ENCODE measurements at regions not wholly inside any gene's neighbourhood (a gene's known extent, or its start where the extent isn't known, plus 50 kb on each side); places are given as distances from the start of the nearest gene placed in this dataset.

- no peak for DNase-seq (ENCODE audit: extremely low spot score)
- TF ChIP-seq CTCF (IDR thresholded peaks at IDR 0.05; ENCODE audit: control extremely low read depth, extremely low read depth, low read depth, missing control alignments) = no peak
- ChIA-PET CTCF (no interaction called here), POLR2A (no interaction called here)
Measured at GRCh38 chr4:175277816-175278215, 359.7 kb downstream of the ADAM29 start.

- POLR2A ChIA-PET = interaction anchor here (0.6 kb wide), 1 partner anchor 454 kb away, joined by 3 read pairs; no protein-coding TSS in a partner anchor
- TF ChIP-seq CTCF (IDR thresholded peaks at IDR 0.05; ENCODE audit: control extremely low read depth, extremely low read depth, low read depth, missing control alignments) = no peak
- no peak for DNase-seq (ENCODE audit: extremely low spot score)
- CTCF ChIA-PET = no interaction called here
Measured at GRCh38 chr4:175280153-175280552, 362.0 kb downstream of the ADAM29 start.

DNA sequence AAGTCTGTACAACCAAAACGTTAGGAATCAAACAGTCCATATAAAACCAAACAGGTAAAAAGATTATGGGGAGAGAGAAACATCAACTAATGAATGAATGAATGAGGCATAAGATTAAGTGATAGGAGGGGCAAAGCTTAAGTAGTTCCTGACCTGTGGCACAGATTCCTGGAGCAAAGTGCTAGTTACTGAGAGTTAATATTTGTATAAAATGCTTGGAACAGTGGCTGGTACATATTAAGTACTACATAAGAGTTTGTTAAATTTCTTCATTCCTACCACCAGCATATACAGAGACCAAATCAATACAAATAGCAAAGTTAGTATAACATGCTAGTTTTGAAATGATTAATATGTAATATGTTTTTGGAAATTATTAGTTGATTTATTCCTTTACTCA, 363.7 kb downstream of the ADAM29 start:
- DNase-seq (ENCODE audit: extremely low spot score) = no peak
- ChIA-PET CTCF (no interaction called here), POLR2A (no interaction called here)
- TF ChIP-seq CTCF (IDR thresholded peaks at IDR 0.05; ENCODE audit: control extremely low read depth, extremely low read depth, low read depth, missing control alignments) = no peak

GRCh38 chr4:175282407-175282806, 364.2 kb downstream of the ADAM29 start:
- ChIA-PET POLR2A (no interaction called here), CTCF (no interaction called here)
- no peak for DNase-seq (ENCODE audit: extremely low spot score)
- TF ChIP-seq CTCF (IDR thresholded peaks at IDR 0.05; ENCODE audit: control extremely low read depth, extremely low read depth, low read depth, missing control alignments) = no peak

DNA sequence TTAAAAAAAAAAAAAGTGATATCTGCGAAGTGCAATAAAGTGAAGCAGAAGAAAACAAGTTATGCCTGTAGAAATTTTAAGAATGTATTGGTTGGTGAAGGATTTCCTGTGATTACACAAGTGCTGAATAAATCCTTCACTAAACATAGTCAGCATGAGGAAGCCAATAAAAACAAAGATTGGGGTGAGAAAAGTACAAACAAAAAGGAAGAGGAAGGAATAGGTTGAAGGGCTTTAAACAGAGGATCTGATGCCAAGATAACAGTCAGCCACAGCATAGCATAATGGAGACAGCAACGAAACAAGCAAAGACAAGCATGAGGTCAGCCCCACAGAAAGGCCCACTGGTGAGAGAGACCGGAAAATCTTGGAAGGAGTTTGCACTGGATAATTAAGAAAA, 372.2 kb downstream of the ADAM29 start:
- TF ChIP-seq CTCF (IDR thresholded peaks at IDR 0.05; ENCODE audit: control extremely low read depth, extremely low read depth, low read depth, missing control alignments) = no peak
- POLR2A ChIA-PET = no interaction called here
- DNase-seq (ENCODE audit: extremely low spot score) = no peak
- CTCF ChIA-PET = no interaction called here

- DNase-seq (ENCODE audit: extremely low spot score) = no peak
- ChIA-PET CTCF (interaction anchor here (1.2 kb wide), 1 partner anchor 14 kb away, joined by 3 read pairs; no protein-coding TSS in a partner anchor), POLR2A (no interaction called here)
- no peak for TF ChIP-seq CTCF (IDR thresholded peaks at IDR 0.05; ENCODE audit: control extremely low read depth, extremely low read depth, low read depth, missing control alignments)
Measured at GRCh38 chr4:175297965-175298565, 379.9 kb downstream of the ADAM29 start.

DNA sequence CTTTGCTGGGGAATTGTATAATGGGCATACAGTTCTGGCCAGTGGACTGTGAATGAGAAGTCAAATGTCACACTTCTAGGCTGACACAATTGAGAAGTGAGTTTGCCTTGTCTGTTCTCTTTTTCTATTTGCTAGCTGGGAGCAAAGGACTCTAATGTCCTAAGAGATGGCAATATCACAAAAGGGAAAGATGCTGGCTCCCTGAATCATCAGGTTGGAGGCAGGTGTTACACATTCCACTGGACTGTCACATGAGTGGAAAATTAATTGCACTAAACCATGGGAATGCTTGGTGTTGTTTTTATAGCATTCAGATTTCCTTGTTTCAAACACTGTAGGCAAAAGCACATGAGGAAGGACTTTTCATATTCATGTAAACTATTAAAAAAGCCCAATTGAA, 388.3 kb downstream of the ADAM29 start:
- DNase-seq (ENCODE audit: extremely low spot score) = no peak
- TF ChIP-seq CTCF (IDR thresholded peaks at IDR 0.05; ENCODE audit: control extremely low read depth, extremely low read depth, low read depth, missing control alignments) = no peak
- ChIA-PET POLR2A (no interaction called here), CTCF (no interaction called here)

All from GM10248 (cell line).